ENCODE measurements at regions not wholly inside any gene's neighbourhood (a gene's known extent, or its start where the extent isn't known, plus 50 kb on each side); places are given as distances from the start of the nearest gene placed in this dataset.

DNA sequence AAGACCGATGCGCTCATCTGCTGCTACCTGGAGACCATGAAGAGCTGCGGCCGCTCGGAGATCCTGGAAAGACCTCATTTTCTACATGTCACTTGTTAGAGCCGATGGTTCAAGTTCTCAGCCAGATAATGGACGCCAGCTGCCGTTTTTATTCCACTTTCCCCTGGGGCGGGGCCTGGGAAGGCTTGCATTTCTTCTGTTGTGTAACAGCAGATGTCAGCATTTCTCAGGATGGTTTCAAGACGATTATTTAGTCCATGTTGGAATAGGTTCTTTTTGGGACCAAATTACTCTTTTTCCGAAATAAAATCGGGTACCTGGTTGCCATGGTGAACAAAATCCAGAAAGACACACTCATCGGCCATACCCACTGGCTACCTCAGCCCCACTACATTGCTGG lies 1418.3 kb downstream of the CDH11 start:
- H3K27ac ChIP-seq = no peak overlapping the region
- no peaks in the 10 kb centered on the region for H3K4me1 ChIP-seq
- TF ChIP-seq EP300 (IDR thresholded peaks at IDR 0.05) (no peak), POLR2AphosphoS5 (IDR thresholded peaks at IDR 0.05) (no peak), POLR2A (IDR thresholded peaks at IDR 0.05) (no peak)
- TF ChIP-seq, protein P1, sequence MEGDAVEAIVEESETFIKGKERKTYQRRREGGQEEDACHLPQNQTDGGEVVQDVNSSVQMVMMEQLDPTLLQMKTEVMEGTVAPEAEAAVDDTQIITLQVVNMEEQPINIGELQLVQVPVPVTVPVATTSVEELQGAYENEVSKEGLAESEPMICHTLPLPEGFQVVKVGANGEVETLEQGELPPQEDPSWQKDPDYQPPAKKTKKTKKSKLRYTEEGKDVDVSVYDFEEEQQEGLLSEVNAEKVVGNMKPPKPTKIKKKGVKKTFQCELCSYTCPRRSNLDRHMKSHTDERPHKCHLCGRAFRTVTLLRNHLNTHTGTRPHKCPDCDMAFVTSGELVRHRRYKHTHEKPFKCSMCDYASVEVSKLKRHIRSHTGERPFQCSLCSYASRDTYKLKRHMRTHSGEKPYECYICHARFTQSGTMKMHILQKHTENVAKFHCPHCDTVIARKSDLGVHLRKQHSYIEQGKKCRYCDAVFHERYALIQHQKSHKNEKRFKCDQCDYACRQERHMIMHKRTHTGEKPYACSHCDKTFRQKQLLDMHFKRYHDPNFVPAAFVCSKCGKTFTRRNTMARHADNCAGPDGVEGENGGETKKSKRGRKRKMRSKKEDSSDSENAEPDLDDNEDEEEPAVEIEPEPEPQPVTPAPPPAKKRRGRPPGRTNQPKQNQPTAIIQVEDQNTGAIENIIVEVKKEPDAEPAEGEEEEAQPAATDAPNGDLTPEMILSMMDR (IDR thresholded peaks at IDR 0.05) = no peak
- H3K36me3 ChIP-seq = no peaks in the 10 kb centered on the region
- H3K4me3 ChIP-seq = no peak overlapping the region
- intact Hi-C loops (cut with DNase I; ENCODE audit: low total_unique reads) = no loop called here
- no peaks in the 10 kb centered on the region for H3K9me3 ChIP-seq
- peak in 1 of 2 donors; percentile 8 for DNase-seq
- WGBS, 5 donors = 79 to 90% (median 82%) methylated on average over 13 of the region's 13 CpGs
- H3K27me3 ChIP-seq = no peaks in the 10 kb centered on the region

DNA sequence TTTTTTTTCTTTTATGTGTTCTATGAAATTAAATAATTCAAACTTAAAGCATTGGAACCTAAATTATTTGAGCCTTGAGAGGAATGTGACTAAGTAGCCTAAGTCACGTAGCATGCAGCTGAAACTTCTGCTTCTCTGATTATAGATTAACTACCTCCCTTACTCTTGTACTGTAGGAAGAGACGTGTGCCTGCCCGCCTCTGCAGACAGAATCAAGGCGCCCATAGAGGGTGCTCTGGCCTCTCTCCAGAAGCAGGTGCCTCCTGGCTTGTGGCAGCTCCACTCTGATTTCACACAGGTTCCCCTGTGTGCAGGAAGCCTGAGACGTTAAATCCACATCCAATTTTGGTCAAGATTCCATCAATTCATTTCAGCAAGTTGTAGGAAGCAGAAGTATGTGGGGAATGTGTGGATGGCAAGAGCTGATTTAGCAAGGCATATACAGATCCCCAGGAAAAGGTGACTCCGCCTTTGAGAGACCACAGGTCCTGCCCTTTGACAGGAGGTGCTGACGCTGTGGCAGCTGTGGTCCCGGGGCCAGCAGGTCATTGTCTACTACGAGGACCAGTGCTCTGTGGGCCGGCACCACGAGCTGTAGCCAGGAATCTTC lies 1418.8 kb downstream of the CDH11 start:
- no peaks in the 10 kb centered on the region for H3K27me3 ChIP-seq
- no peak overlapping the region for H3K27ac ChIP-seq
- no peak for TF ChIP-seq POLR2AphosphoS5 (IDR thresholded peaks at IDR 0.05)
- TF ChIP-seq, protein P1 (IDR thresholded peaks at IDR 0.05) = no peak
- TF ChIP-seq POLR2A (IDR thresholded peaks at IDR 0.05) = no peak
- TF ChIP-seq EP300 (IDR thresholded peaks at IDR 0.05) = no peak
- no peaks in the 10 kb centered on the region for H3K9me3 ChIP-seq
- intact Hi-C loops (cut with DNase I; ENCODE audit: low total_unique reads) = no loop called here
- H3K4me3 ChIP-seq = no peak overlapping the region
- no peaks in the 10 kb centered on the region for H3K36me3 ChIP-seq
- H3K4me1 ChIP-seq = no peaks in the 10 kb centered on the region
- peak; percentile 53 to 71 for DNase-seq
- WGBS, 5 donors = 37 to 48% (median 42%) methylated on average over 10 to 11 of the region's 11 CpGs

DNA sequence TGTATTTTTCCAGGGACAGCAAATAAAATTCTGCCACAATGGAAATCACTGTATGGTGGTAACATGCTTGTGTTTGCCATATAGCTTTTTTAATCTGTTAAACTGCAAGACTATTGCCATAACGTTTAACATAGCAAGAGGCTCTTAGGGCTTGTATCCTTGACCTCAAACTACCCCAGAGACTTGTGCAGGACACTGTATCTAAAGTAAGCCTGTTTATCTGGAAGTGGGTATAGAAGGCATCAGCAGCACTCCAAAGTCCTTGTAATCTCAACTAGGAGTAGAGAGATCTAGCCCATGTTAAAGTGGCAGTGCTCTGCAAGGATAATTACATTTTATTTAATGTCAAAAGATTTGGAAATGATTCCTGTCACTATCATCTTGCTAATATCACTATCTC lies 1424.1 kb downstream of the CDH11 start:
- Histone ChIP-seq H3K27me3 (no peaks in the 10 kb centered on the region), H3K4me3 (no peak overlapping the region), H3K4me1 (no peaks in the 10 kb centered on the region), H3K36me3 (no peaks in the 10 kb centered on the region), H3K27ac (no peak overlapping the region), H3K9me3 (no peaks in the 10 kb centered on the region)
- 12 to 26% (median 17%) methylated on average over 1 of the region's 1 CpG for WGBS, 5 donors
- intact Hi-C loops (cut with DNase I; ENCODE audit: low total_unique reads) = no loop called here
- DNase-seq = no peak
- TF ChIP-seq POLR2A (IDR thresholded peaks at IDR 0.05) (no peak), EP300 (IDR thresholded peaks at IDR 0.05) (no peak), POLR2AphosphoS5 (IDR thresholded peaks at IDR 0.05) (no peak)
- TF ChIP-seq, protein P1 (IDR thresholded peaks at IDR 0.05) = no peak

DNA sequence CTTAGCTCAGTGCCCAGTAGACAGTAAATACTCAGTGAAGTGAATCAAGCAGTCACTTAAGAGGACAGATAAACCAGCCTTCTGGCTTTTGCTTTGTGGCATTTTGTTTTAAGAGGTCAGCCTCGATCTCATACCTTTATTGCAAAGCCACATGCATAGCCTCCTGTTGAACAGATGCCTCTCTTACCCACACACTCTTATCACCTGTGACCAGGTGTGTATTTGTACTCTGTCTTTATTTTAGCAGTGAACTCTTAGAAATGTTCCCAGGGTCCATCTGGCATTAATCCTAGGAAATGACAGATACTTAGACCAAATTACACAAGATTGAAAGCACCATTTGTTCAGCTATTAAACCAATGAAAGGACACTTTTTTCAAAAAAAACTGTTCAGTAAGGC lies 1426.5 kb downstream of the CDH11 start:
- WGBS, 5 donors = 12 to 32% (median 24%) methylated on average over 1 of the region's 1 CpG
- DNase-seq = peak in 1 of 2 donors; percentile 17
- Histone ChIP-seq H3K27me3 (no peaks in the 10 kb centered on the region), H3K4me3 (no peak overlapping the region), H3K9me3 (no peaks in the 10 kb centered on the region), H3K4me1 (no peaks in the 10 kb centered on the region), H3K27ac (no peak overlapping the region), H3K36me3 (no peaks in the 10 kb centered on the region)
- intact Hi-C loops (cut with DNase I; ENCODE audit: low total_unique reads) = no loop called here
- TF ChIP-seq POLR2AphosphoS5 (IDR thresholded peaks at IDR 0.05) (no peak), POLR2A (IDR thresholded peaks at IDR 0.05) (no peak), EP300 (IDR thresholded peaks at IDR 0.05) (no peak)
- TF ChIP-seq, protein P1 (IDR thresholded peaks at IDR 0.05) = no peak

Data from stomach (tissue), 8 donors.